H9 (cell line): ENCODE measurements at regions not wholly inside any gene's neighbourhood (a gene's known extent, or its start where the extent isn't known, plus 50 kb on each side); places are given as distances from the start of the nearest gene placed in this dataset.

Experiments used
- DNase-seq: peaks from one replicate; pipeline ENCODE4 v3.0.0-alpha.2; 2017
- H2AFZ ChIP-seq: one replicate; pipeline ENCODE4 v1.6.1; 2013; ENCODE audit warnings: mild to moderate bottlenecking, low read length, control low read depth, moderate library complexity
- H2AK5ac ChIP-seq: 2 replicates; pipeline ENCODE4 v1.6.1; 2013; ENCODE audit warnings: low read length, control low read depth, mixed read lengths; ENCODE audit not compliant: insufficient read length
- H2BK120ac ChIP-seq: one replicate; pipeline ENCODE4 v1.6.1; 2013; ENCODE audit warnings: low read depth, mild to moderate bottlenecking, low read length, control low read depth, inconsistent platforms; ENCODE audit not compliant: poor library complexity, severe bottlenecking
- H2BK12ac ChIP-seq: 2 replicates; pipeline ENCODE4 v1.6.1; 2013; ENCODE audit warnings: low read length, control low read depth, mixed read lengths, low read depth; ENCODE audit not compliant: insufficient read length
- H2BK15ac ChIP-seq: 2 replicates; pipeline ENCODE4 v1.6.1; 2013; ENCODE audit warnings: low read depth, low read length, control low read depth
- H2BK20ac ChIP-seq: one replicate; pipeline ENCODE4 v1.6.1; 2013; ENCODE audit warnings: low read depth, mild to moderate bottlenecking, low read length, control low read depth, inconsistent platforms; ENCODE audit not compliant: poor library complexity, severe bottlenecking
- H2BK5ac ChIP-seq: 2 replicates; pipeline ENCODE4 v1.6.1; 2013; ENCODE audit warnings: low read length, control low read depth, mixed read lengths; ENCODE audit not compliant: insufficient read length
- H3K14ac ChIP-seq: 2 replicates; pipeline ENCODE4 v1.6.1; 2013; ENCODE audit warnings: low read length, control low read depth; ENCODE audit not compliant: insufficient read depth
- H3K18ac ChIP-seq: 2 replicates; pipeline ENCODE4 v1.6.1; 2013; ENCODE audit warnings: low read depth, mild to moderate bottlenecking, mixed read lengths, low read length, control low read depth; ENCODE audit not compliant: insufficient read length
- H3K23ac ChIP-seq: 2 replicates; pipeline ENCODE4 v1.6.1; 2013; ENCODE audit warnings: low read length, control low read depth, mixed read lengths, low read depth; ENCODE audit not compliant: insufficient read length
- H3K23me2 ChIP-seq: 2 replicates; pipeline ENCODE4 v1.6.1; 2013; ENCODE audit warnings: low read depth, mild to moderate bottlenecking, mixed read lengths, low read length, control low read depth; ENCODE audit not compliant: insufficient read length, poor library complexity, severe bottlenecking
- H3K27ac ChIP-seq: 2 replicates; pipeline ENCODE4 v1.5.1; 2013; ENCODE audit warnings: low read length, control low read depth, mixed read lengths, low read depth; ENCODE audit not compliant: insufficient read length
- H3K27me3 ChIP-seq: 2 replicates; pipeline ENCODE4 v1.6.1; 2013; ENCODE audit warnings: low read length, control low read depth, inconsistent platforms; ENCODE audit not compliant: insufficient read depth
- H3K4ac ChIP-seq: 2 replicates; pipeline ENCODE4 v1.6.1; 2013; ENCODE audit warnings: low read depth, mild to moderate bottlenecking, control low read depth, inconsistent platforms, low read length, moderate library complexity
- H3K4me1 ChIP-seq: 2 replicates; pipeline ENCODE4 v1.6.1; 2013; ENCODE audit warnings: low read length, control low read depth, inconsistent platforms; ENCODE audit not compliant: insufficient read depth
- H3K4me2 ChIP-seq: 2 replicates; pipeline ENCODE4 v1.6.1; 2013; ENCODE audit warnings: low read length, control low read depth, mixed read lengths; ENCODE audit not compliant: insufficient read length, insufficient read depth
- H3K56ac ChIP-seq: 2 replicates; pipeline ENCODE4 v1.6.1; 2013; ENCODE audit warnings: low read depth, mild to moderate bottlenecking, mixed read lengths, low read length, control low read depth; ENCODE audit not compliant: insufficient read length
- H3K79me1 ChIP-seq: 2 replicates; pipeline ENCODE4 v1.6.1; 2013; ENCODE audit warnings: low read depth, mild to moderate bottlenecking, moderate library complexity, low read length, control low read depth, inconsistent platforms; ENCODE audit not compliant: insufficient read depth, poor library complexity, severe bottlenecking
- H3K79me2 ChIP-seq: 2 replicates; pipeline ENCODE4 v1.6.1; 2013; ENCODE audit warnings: low read length, control low read depth, inconsistent platforms; ENCODE audit not compliant: insufficient read depth
- H3K9ac ChIP-seq: 2 replicates; pipeline ENCODE4 v1.6.1; 2013; ENCODE audit warnings: low read length, control low read depth, mixed read lengths; ENCODE audit not compliant: insufficient read length; ENCODE audit errors: extremely low read depth
- H3K9me3 ChIP-seq: one replicate; pipeline ENCODE4 v1.6.1; 2013; ENCODE audit warnings: low read depth, low read length, inconsistent platforms; ENCODE audit not compliant: control insufficient read depth
- H3T11ph ChIP-seq: one replicate; pipeline ENCODE4 v1.6.1; 2013; ENCODE audit warnings: mild to moderate bottlenecking, low read length, control low read depth, inconsistent platforms
- H4K20me1 ChIP-seq: one replicate; pipeline ENCODE4 v1.6.1; 2013; ENCODE audit not compliant: control insufficient read depth, insufficient read length, insufficient read depth
- H4K5ac ChIP-seq: 2 replicates; pipeline ENCODE4 v1.6.1; 2013; ENCODE audit warnings: low read depth, mild to moderate bottlenecking, mixed read lengths, low read length, control low read depth; ENCODE audit not compliant: insufficient read length
- H4K8ac ChIP-seq: replicated peaks from 2 replicates; pipeline ENCODE4 v1.6.1; 2013; ENCODE audit warnings: low read length, control low read depth, mixed read lengths, low read depth; ENCODE audit not compliant: insufficient read length
- H4K91ac ChIP-seq: 2 replicates; pipeline ENCODE4 v1.6.1; 2013; ENCODE audit warnings: low read depth, mild to moderate bottlenecking, moderate library complexity, mixed read lengths, low read length, control low read depth; ENCODE audit not compliant: insufficient read length
- H3K27ac Mint-ChIP-seq, 3 experiments: 2 replicates in 2 of 3; 3 replicates in 1 of 3; pipeline ENCODE4 v1.8.0; 2020 to 2021; ENCODE audit warnings: mixed read lengths in 3 of 3, mild to moderate bottlenecking in 1 of 3, moderate library complexity in 1 of 3
- H3K27me3 Mint-ChIP-seq: 2 replicates; pipeline ENCODE4 v1.8.0; 2021; ENCODE audit warnings: low read depth, mild to moderate bottlenecking, moderate library complexity, mixed read lengths
- H3K36me3 Mint-ChIP-seq, 3 experiments: 2 replicates in 2 of 3; 3 replicates in 1 of 3; pipeline ENCODE4 v1.8.0; 2020 to 2021; ENCODE audit warnings: low read depth in 3 of 3, mixed read lengths in 3 of 3; ENCODE audit not compliant: insufficient read depth in 1 of 3
- H3K4me1 Mint-ChIP-seq, 2 experiments: 2 replicates each; pipeline ENCODE4 v1.8.0; 2020; ENCODE audit warnings: mixed read lengths in 2 of 2
- H3K4me3 Mint-ChIP-seq, 2 experiments: 2 replicates in 1 of 2; 3 replicates in 1 of 2; pipeline ENCODE4 v1.8.0; 2020 to 2021; ENCODE audit warnings: mild to moderate bottlenecking in 2 of 2, mixed read lengths in 2 of 2, moderate library complexity in 1 of 2
- H3K9me3 Mint-ChIP-seq, 2 experiments: 2 replicates in 1 of 2; 3 replicates in 1 of 2; pipeline ENCODE4 v1.8.0; 2020; ENCODE audit warnings: mild to moderate bottlenecking in 2 of 2, mixed read lengths in 2 of 2, moderate library complexity in 1 of 2
- WGBS: extraction: QIAGEN DNeasy Blood & Tissue Kit; methylation state at CpG from one replicate; pipeline ENCODE4 v1.1.7; 2013; ENCODE audit warnings: missing lambda C conversion rate, low lambda C conversion rate, mixed read lengths; ENCODE audit not compliant: insufficient read length; ENCODE audit errors: extremely low coverage; 5-methylcytosine and 5-hydroxymethylcytosine counted together
- TF ChIP-seq, protein P1 (sequence below): fragments of 200-600 bp; sonication (generic); conservative IDR thresholded peaks from 3 replicates; pipeline ENCODE4 v1.8.0; 2021; ENCODE audit warnings: antibody characterized with exemption, mild to moderate bottlenecking

DNA sequence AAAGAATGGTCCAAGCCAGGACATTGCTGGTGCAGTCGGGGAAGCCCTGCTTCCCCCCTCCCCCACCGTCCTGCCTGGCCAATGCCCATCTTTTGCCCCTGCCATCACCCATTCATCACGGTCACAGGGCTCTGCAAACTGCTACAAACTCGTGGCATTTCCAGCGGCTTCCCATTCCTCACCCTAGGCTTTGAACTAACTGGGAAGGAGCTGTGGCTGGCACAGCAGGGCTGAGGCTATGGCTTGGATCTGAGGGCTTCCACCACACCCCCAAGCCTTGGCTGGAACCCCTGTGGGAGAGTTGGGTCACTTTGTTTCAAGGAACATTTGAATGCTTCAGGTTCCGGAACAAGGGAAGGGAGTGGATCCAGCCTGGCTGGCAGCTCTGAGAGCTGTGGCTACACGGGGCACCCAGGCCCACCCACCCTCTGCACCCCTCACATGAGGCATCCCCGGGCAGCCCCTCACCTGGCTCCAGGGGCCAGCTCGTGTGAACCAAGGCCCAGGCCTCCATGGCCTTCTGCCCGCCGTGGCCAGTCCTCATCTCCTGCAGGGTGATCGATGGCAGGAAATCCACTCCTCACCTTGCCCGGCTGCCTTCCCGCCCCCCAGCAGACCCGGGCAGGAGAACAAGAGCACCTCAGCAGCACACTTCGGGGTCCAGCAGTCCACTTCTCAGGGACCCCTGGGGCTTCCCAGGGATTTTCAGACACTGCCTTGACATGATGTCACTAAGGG, 58.8 kb upstream of the OTOS start:
- Histone ChIP-seq H3K9me3 (no peaks in the 10 kb centered on the region), H3K4ac (no peak overlapping the region), H2BK20ac (no peak overlapping the region), H4K8ac (no peak overlapping the region), H2BK15ac (no peak overlapping the region), H3K23ac (no peak overlapping the region), H3K23me2 (no peaks in the 10 kb centered on the region), H3K79me2 (no peaks in the 10 kb centered on the region), H4K20me1 (no peaks in the 10 kb centered on the region), H2BK5ac (no peak overlapping the region), H4K5ac (no peak overlapping the region), H3K79me1 (no peaks in the 10 kb centered on the region), H3K27ac (no peak overlapping the region), H3K4me2 (no peak overlapping the region), H3K14ac (no peak overlapping the region), H3K9ac (no peak overlapping the region), H2BK120ac (no peak overlapping the region), H2AK5ac (no peak overlapping the region), H4K91ac (no peak overlapping the region), H2BK12ac (no peak overlapping the region), H3K4me1 (no peaks in the 10 kb centered on the region; the same call in 1 of the 2 replicates), H2AFZ (no peak overlapping the region), H3K56ac (no peak overlapping the region), H3K27me3 (no peaks in the 10 kb centered on the region), H3T11ph (no peak overlapping the region), H3K18ac (no peak overlapping the region)
- Mint-ChIP-seq H3K27ac (no peak overlapping the region), H3K4me3 (no peak overlapping the region), H3K4me1 (peaks cover 13 to 17% of the 10 kb centered on the region in 2 experiments), H3K27me3 (peaks cover 17% of the 10 kb centered on the region), H3K9me3 (peaks cover 0 to 4% of the 10 kb centered on the region in 2 experiments; a peak in 1 of 5 replicates), H3K36me3 (no peaks in the 10 kb centered on the region)
- no CpG with 5 or more reads among the region's 16 CpGs for WGBS
- TF ChIP-seq, protein P1, sequence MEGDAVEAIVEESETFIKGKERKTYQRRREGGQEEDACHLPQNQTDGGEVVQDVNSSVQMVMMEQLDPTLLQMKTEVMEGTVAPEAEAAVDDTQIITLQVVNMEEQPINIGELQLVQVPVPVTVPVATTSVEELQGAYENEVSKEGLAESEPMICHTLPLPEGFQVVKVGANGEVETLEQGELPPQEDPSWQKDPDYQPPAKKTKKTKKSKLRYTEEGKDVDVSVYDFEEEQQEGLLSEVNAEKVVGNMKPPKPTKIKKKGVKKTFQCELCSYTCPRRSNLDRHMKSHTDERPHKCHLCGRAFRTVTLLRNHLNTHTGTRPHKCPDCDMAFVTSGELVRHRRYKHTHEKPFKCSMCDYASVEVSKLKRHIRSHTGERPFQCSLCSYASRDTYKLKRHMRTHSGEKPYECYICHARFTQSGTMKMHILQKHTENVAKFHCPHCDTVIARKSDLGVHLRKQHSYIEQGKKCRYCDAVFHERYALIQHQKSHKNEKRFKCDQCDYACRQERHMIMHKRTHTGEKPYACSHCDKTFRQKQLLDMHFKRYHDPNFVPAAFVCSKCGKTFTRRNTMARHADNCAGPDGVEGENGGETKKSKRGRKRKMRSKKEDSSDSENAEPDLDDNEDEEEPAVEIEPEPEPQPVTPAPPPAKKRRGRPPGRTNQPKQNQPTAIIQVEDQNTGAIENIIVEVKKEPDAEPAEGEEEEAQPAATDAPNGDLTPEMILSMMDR: no peak
- peak; percentile 14 for DNase-seq
